Breast epithelium (tissue), 4 donors: ENCODE measurements at regions not wholly inside any gene's neighbourhood (a gene's known extent, or its start where the extent isn't known, plus 50 kb on each side); places are given as distances from the start of the nearest gene placed in this dataset.
"Not testable (repeated sequence)": the region's sequence is repeated elsewhere in the genome, so short reads cannot be mapped to it uniquely, and the experiment has no call there.

Experiments
- DNase-seq, 2 donors: peaks; one replicate each; pipeline ENCODE4 v3.0.0-alpha.2; 2019; ENCODE audit warnings: low spot score in 2 of 2
- H3K27ac ChIP-seq, 2 donors: fragments of 200-600 bp; sonication (generic) in 1 of 2; one replicate each; pipeline ENCODE4 v1.5.1; 2016 to 2019; ENCODE audit warnings: mild to moderate bottlenecking in 1 of 2
- H3K27me3 ChIP-seq, 2 donors: fragments of 200-600 bp; sonication (generic) in 1 of 2; one replicate each; pipeline versions ENCODE4 v1.5.1 to v1.6.0; 2017 to 2019; ENCODE audit warnings: control low read depth in 1 of 2, mild to moderate bottlenecking in 1 of 2
- H3K36me3 ChIP-seq: fragments of 200-600 bp; one replicate; pipeline ENCODE4 v1.5.1; 2019
- H3K4me1 ChIP-seq, 2 donors: fragments of 200-600 bp; sonication (generic); one replicate each; pipeline ENCODE4 v1.5.1; 2016 to 2019; ENCODE audit warnings: control low read depth in 1 of 2
- H3K4me3 ChIP-seq, 3 donors: fragments of 200-600 bp; sonication (generic); 1 replicate in 2 of 3; 2 replicates in 1 of 3; pipeline ENCODE4 v1.5.1; 2016 to 2019; ENCODE audit warnings: mild to moderate bottlenecking in 3 of 3, moderate library complexity in 2 of 3
- H3K9me3 ChIP-seq, 2 donors: fragments of 200-600 bp; sonication (generic) in 1 of 2; one replicate each; pipeline ENCODE4 v1.5.1; 2016 to 2019; ENCODE audit warnings: control low read depth in 1 of 2
- CTCF ChIP-seq, 3 donors: fragments of 450-650 bp; IDR thresholded peaks; one replicate each; pipeline ENCODE4 v1.5.1; 2016 to 2017; ENCODE audit warnings: antibody characterized with exemption in 3 of 3, mild to moderate bottlenecking in 3 of 3, moderate library complexity in 3 of 3
- POLR2A ChIP-seq: fragments of 450-650 bp; IDR thresholded peaks from one replicate; pipeline ENCODE4 v1.6.1; 2016; ENCODE audit warnings: antibody characterized with exemption, mild to moderate bottlenecking, moderate library complexity
- POLR2AphosphoS5 ChIP-seq, 3 donors: sonication (generic); formaldehyde crosslinking; IDR thresholded peaks; one replicate each; pipeline ENCODE4 v1.6.1; 2017; ENCODE audit warnings: antibody characterized with exemption in 3 of 3
- intact Hi-C: fragments of 100-400 bp; cut with DNase I; formaldehyde crosslinking; loops from one replicate; pipeline ENCODE4 v1.15.1; 2023; ENCODE audit warnings: low total_unique reads

GRCh38 chr7:108662783-108663362 lies 93.2 kb downstream of the DNAJB9 start:
- intact Hi-C loops: no loop called here
- H3K36me3 ChIP-seq: no peaks in the 10 kb centered on the region
- H3K4me3 ChIP-seq: no peak overlapping the region
- no peaks in the 10 kb centered on the region for H3K4me1 ChIP-seq
- no peak for TF ChIP-seq POLR2AphosphoS5 (IDR thresholded peaks at IDR 0.05)
- TF ChIP-seq POLR2A: no peak
- H3K9me3 ChIP-seq: no peaks in the 10 kb centered on the region
- no peaks in the 10 kb centered on the region for H3K27me3 ChIP-seq
- no peak for DNase-seq
- H3K27ac ChIP-seq: no peak overlapping the region

- H3K9me3 ChIP-seq: no peaks in the 10 kb centered on the region
- no peaks in the 10 kb centered on the region for H3K36me3 ChIP-seq
- no peak for DNase-seq
- H3K4me1 ChIP-seq: no peaks in the 10 kb centered on the region
- H3K27me3 ChIP-seq: no peaks in the 10 kb centered on the region
- no peak overlapping the region for H3K27ac ChIP-seq
- TF ChIP-seq POLR2AphosphoS5 (IDR thresholded peaks at IDR 0.05) (no peak), CTCF (IDR thresholded peaks at IDR 0.05) (no peak), POLR2A (no peak)
- no peak overlapping the region for H3K4me3 ChIP-seq
- intact Hi-C loops: no loop called here
Measured at GRCh38 chr7:108663701-108664100, 94.0 kb downstream of the DNAJB9 start.

- H3K27ac ChIP-seq: no peak overlapping the region
- H3K4me1 ChIP-seq: no peaks in the 10 kb centered on the region
- no peak for DNase-seq
- H3K4me3 ChIP-seq: no peak overlapping the region
- intact Hi-C loops: no loop called here
- H3K27me3 ChIP-seq: no peaks in the 10 kb centered on the region
- peaks cover 0 to 9% of the 10 kb centered on the region in 2 donors for H3K9me3 ChIP-seq
- H3K36me3 ChIP-seq: no peaks in the 10 kb centered on the region
- TF ChIP-seq CTCF (IDR thresholded peaks at IDR 0.05) (no peak), POLR2A (no peak)
Measured at GRCh38 chr7:108667216-108667615, 97.5 kb downstream of the DNAJB9 start.

- no peak overlapping the region for H3K27ac ChIP-seq
- DNase-seq: no peak
- no peak overlapping the region for H3K4me3 ChIP-seq
- H3K4me1 ChIP-seq: no peaks in the 10 kb centered on the region
- H3K36me3 ChIP-seq: no peaks in the 10 kb centered on the region
- peaks cover 0 to 9% of the 10 kb centered on the region in 2 donors for H3K9me3 ChIP-seq
- no peaks in the 10 kb centered on the region for H3K27me3 ChIP-seq
- intact Hi-C loops: no loop called here
- TF ChIP-seq CTCF (IDR thresholded peaks at IDR 0.05) (no peak), POLR2AphosphoS5 (IDR thresholded peaks at IDR 0.05) (no peak), POLR2A (no peak)
Measured at GRCh38 chr7:108669958-108670357, 100.3 kb downstream of the DNAJB9 start.

GRCh38 chr7:108673699-108674098 lies 104.0 kb downstream of the DNAJB9 start:
- H3K9me3 ChIP-seq, H3K4me3 ChIP-seq, H3K27ac ChIP-seq, H3K27me3 ChIP-seq, intact Hi-C loops, H3K36me3 ChIP-seq, DNase-seq, H3K4me1 ChIP-seq: not testable (repeated sequence)

- DNase-seq: no peak
- Histone ChIP-seq H3K9me3 (peaks cover 4 to 11% of the 10 kb centered on the region in 2 donors), H3K36me3 (no peaks in the 10 kb centered on the region), H3K27me3 (no peaks in the 10 kb centered on the region), H3K4me3 (no peak overlapping the region), H3K4me1 (no peaks in the 10 kb centered on the region), H3K27ac (no peak overlapping the region)
- TF ChIP-seq POLR2AphosphoS5 (IDR thresholded peaks at IDR 0.05) (no peak), CTCF (IDR thresholded peaks at IDR 0.05) (no peak), POLR2A (no peak)
- intact Hi-C loops: no loop called here
Measured at GRCh38 chr7:108684629-108685028, 115.0 kb downstream of the DNAJB9 start.
